Right forelimb (tissue), 1 donor: ENCODE measurements at regions not wholly inside any gene's neighbourhood (a gene's known extent, or its start where the extent isn't known, plus 50 kb on each side); places are given as distances from the start of the nearest gene placed in this dataset.
A peak's percentile ranks its signal among the peaks of the same experiment; 100 is the strongest.

Experiments used
- DNase-seq: peaks from one replicate; pipeline ENCODE4 v3.0.0-alpha.2; 2018

DNA sequence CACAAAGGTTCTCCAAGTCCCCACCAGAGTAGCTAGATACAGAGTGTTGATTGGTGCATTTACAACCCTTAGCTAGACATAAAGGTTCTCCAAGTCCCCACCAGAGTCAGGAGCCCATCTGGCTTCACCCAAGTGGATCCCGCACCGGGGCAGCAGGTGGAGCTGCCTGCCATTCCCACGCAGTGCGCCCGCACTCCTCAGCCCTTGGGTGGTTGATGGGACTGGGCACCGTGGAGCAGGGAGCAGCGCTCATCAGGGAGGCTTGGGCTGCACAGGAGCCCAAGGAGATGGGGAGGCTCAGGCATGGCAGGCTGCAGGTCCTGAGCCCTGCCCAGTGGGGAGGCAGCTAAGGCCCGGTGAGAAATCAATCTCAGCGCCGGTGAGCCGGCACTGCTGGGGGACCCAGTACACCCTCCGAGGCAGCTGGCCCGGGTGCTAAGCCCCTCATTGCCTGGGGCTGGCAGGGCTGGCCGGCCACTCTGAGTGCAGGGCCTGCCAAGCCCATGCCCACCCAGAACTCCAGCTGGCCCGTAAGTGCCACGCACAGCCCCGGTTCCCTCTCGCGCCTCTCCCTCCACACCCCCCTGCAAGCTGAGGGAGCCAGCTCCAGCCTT, 404.1 kb downstream of the METTL15 start:
- DNase-seq, result no peak

DNA sequence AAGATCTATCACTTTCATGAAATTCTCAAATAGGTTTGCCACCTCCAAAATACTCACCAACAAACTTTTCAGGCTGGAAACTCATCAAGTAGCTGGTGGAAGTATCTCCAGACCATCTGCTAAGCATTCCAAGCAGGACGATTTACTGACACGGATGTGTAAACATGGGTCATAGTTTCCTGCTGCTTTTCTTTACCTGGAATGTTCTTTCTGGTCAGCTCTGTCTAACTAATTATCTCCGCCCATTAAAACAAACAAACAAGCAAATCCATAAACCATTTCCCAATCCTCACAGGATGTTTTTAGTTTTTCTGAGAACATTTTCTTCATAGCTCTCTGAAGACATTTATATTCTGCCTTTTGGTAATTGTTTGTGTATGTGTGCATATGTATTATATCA, 397.0 kb downstream of the METTL15 start:
- DNase-seq, result no peak

DNA sequence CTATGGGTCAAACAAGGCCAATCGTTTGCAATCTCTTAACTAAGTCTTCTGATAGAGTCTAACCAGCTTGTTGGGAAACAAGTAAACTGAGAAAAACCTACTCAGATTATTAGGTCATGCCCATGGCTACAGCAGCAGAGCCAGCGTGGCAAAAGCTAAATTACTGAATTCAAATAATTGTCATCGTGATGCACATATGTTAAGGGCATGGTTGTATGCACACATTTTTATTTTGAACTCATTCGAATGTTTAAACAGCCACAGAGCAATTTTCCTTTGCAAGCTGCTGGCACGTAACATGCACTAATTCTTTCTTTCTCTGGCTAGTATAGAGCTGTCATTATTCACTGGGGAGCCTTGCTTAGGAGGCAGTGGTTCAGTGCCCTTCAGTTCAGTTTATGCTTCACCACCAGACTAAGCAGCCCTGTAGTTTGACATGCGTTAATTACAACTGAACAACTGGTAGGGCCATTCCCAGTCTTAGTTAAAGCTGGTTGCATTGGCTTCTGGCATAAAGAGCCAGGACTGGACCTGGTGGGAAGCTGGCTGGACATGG, 396.4 kb downstream of the METTL15 start:
- no peak for DNase-seq

DNA sequence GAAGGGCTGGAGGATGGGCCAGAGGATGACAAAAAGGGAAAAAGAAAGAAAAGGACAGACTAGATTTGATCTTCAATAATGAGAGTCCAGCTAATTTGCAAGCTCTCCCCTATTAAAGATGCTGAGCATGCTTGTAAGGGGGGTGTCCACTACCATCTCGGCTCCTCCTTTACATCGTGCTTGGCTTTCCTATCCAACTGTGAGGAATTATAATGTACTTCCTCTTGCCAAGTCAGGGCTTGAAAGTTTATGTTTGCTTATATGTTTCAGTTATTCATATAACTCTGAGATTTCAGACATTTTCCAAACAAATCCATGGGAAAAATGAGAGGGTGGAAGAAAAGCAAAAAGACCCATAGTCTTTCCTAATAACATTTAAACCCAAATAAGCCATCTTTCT, 387.1 kb downstream of the METTL15 start:
- DNase-seq, result no peak

DNA sequence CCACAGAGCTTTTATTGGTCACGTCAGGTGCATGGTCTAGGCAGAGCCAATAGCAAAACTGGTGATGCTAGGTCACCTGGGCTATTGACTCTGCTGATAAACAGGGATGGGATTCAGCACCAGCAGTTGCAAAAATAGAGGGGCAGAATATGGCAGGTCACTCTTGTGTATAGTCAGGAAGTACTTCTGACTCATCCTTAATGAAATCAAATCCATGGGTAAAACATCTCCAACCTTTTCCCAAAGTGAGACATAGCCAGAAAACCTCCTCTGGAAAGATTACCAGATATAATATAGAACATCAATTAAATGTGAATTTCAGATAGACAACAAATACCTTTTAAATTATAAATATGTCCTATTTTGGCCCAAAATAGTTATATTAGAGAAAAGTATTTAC, 383.2 kb downstream of the METTL15 start:
- DNase-seq, result no peak

DNA sequence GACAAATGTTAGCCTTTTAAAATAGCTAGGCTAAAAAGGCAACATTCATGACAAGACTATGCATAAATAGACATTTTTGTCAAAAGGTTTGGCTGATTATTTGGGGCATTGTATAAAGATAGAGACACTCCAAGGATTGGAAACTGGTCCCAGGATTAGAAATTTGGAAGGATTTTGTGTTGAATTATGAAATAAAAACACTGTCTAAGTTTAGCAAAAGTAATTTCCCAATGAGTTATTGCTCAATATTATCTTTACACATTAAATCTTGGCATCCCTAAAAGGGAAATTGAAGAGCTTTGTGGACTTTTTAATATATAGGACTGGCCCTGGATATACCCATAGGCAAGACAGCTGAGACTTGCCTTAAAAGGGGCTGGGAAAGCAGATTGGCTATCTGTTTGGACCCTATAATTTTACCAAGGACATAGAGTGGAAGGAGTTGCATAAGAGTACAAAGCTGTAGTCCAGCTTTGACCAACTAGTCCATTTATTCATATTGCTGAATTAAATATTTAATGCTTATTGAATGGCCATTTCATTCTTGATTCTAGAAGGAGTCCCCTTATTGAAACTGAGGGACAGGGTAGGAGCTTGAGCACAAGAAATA, 382.7 kb downstream of the METTL15 start:
- DNase-seq, result no peak

DNA sequence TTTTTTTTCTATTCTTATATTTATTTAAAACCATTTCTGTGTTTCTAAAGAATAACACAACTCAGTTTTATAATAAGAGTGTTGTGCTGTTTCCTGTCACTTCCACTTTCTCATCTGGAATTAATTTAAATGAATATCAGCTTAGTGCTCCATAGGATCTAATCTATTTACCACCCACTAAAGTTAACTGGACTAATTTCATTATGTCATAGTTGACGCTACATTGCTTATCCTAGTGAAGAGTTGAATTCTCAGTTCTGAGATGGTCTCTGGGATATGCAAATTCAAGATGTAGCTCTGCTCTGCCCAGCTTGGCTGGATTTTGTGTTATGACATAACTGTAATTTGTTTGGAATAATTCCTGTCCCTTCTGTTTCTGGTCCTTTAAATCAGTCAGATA, 380.1 kb downstream of the METTL15 start:
- no peak for DNase-seq

DNA sequence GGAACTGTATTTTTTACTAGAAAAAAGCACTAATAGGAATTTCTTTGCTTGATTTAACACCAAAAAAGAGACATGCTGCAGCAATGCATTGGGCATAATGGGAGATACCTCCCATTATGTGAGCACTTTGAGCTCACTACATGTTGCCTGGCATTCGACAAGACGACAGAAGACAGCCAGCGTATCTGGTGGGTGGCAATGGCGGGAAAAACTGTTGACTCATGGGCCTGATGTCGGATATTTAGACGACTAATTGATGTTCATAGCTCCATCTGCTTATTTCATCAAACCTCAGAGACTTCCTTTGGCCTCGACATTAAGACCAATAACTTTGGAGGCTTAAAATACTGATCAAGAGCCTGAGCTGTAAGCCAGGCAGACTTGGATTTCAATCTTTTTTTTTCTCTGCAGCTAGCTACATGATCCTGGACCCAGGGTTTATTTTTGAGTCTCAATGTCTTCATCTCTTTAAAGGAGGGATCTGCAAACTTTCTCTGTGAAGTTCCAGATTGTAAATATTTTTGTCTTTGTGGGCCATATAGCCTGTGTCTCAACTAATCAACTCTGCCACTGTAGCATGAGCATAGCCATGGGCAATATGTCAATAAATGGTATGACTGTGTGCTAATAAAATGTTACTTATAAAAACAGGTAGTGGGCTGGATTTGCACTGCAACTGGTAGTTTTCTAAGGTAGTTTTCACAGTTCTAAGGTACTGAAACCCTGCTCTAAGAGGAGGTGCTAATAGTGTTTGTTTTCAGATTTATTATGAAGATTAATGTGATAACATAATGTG, 375.1 kb downstream of the METTL15 start:
- no peak for DNase-seq

DNA sequence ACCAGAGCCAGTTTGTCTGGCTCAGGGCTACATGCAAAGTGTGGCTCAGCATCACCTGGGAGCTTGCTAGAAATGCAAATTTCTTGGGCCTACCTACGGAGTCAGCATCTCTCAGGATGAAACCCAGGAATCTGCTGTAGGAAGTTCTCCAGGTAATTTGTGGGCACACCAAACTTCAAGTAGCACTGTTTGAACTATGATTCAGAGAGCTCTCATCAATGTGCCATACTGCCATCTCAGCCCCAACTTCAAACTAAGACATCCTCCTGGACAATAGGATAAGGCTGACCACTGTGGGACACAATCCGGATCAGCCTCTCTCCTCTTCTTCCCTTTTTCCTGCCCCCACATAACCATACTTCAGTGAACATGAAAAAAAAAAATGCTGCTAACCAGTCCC, 374.5 kb downstream of the METTL15 start:
- no peak for DNase-seq

DNA sequence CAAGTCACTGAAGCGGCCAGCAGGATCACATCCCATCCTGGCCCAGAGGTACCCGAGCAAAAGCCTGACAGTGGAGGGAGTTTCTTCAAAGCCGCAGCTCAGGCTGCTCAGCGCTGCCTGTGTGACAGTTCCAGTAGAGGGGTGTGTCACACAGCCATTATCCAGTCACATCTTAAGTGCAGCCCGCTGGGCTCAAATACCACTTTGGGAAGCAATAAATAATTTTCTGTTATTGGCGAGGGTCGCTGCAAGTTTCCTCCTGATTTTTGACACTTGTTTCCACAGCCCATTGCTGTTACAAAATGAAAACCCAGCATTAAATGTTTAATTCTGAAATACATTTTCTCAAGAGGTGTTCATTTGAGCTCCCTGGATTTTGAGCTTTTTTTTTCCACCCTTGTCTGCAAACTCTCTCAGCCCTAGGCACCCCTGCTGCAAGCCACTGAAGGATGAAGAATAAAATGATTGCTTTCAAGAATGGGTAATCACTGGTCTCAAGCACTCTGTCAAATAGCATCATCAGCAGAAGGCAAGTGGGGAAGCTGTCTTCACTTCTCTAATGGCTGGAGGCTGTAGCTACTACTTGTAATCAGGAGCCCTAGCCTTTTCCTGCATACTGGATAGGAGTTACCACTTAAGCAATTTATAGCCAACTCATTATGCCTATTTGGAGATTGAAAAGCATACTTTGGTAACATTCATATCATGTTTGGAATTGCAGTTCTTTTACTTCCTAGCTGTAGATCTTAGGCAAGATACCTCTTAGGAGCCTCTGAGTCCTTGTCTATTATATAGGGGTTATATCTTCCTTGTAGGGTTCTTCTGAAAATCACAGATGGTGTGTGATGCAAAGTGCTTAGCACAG, 373.7 kb downstream of the METTL15 start:
- DNase-seq, result no peak

DNA sequence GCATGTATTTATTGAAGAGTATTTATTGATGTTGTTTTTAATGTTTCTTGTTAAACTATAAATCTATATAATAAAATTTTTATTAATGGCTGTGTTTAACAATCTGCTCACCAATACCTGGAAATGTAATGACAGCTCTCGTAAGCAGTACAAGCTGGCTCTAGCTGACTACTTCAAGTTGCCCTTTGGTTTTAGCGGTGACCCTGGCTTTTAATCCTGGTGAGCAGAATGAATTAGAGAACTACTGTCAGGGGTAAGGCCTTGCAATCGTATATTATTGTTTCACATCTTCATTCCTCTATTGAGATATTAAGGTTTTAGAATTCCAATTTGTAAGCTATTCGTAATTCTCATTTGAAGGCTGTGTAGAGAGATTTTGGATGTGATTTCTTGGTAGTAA, 372.2 kb downstream of the METTL15 start:
- no peak for DNase-seq

DNA sequence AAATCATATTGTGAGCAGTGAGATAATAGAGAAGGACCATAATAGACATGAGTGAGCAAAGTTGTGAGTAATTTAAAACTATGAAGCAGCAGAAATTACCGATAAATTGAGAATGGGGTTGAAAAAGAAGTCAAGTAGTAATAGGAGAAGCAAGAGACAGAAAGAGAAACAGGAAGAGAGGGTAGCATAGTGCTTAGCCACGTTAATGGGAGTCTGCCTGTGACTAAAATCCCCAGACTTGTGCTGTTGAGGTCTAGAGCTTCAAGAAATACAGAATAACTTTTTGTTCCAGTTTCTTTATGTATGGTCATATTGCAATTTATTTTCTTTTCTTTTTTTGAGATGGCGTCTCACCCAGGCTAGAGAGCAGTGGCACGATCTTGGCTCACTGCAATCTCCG, 368.7 kb downstream of the METTL15 start:
- no peak for DNase-seq

DNA sequence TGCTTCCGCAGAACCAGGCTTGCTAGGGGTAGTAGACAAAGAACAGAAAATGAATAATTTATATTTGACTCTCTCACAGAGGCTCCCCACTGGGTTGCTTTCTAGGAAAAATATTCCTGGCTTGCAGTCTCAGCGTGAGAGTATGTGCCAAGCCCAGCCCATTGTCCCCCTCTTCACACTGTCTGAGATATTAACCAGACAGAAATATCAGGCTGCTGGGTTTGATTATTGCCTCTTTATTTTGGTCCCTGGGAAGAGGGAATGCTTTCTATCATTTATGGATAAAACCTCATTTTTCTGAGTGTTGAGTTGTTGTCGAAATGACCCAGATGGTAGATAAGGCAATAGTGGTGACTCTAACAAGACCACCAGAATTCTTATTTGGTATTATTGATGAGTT, 367.9 kb downstream of the METTL15 start:
- DNase-seq, result peak; percentile 64

DNA sequence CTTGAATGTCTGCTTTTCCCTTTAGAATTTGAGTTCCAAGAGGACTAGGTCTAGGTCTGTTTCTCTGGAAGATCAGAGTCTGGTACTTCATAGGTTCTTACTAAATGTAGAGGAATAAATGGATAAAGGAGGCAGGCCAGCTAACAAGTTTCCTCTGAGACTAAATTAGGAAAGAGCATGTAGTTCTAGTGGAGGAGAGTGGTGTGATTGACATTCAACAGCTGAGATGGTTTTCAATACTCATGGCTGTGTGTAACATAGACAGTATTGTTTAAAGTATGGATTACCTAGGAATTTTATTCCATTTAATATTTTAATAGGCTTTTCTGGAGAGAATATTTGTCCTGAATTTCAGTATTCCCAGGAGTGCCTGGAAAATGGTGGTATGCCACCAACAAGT, 364.7 kb downstream of the METTL15 start:
- no peak for DNase-seq

DNA sequence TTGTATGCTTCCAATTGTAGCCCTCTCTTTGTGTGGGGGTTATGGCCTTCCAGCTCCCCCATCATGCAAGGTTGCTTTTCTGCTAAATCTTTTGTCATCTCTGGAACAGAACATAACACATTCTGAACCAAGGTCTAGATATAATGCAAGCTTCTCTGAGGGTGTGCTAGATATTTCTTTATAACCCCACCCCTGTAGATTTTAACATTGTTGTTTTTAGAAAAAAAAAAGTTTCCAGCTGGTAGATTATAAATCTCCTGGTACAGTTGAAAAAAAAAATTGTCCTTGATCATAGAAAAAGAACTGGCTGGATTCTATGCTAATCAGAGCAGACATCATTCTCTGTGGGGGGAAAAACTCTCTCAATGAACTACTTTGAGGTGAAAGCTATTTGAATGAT, 363.3 kb downstream of the METTL15 start:
- DNase-seq, result no peak

DNA sequence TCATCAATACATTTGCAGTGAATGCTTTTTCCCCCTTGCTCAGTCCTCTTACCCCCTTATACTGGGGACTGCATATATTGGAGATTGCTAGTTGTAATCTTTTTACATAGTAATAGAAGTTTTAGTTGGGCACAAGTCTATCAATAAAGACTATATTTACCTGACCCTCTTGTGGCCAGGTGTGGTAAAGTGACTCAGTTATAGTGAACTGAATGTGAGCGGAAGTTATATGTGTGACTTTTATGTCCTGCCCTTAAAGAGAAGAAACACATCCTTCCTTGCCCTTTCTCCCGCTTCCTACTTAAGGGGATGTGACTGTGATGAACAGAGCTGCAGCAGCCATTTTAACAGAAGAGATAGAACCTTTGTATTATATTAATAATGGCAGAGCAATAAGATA, 362.0 kb downstream of the METTL15 start:
- DNase-seq, result no peak

DNA sequence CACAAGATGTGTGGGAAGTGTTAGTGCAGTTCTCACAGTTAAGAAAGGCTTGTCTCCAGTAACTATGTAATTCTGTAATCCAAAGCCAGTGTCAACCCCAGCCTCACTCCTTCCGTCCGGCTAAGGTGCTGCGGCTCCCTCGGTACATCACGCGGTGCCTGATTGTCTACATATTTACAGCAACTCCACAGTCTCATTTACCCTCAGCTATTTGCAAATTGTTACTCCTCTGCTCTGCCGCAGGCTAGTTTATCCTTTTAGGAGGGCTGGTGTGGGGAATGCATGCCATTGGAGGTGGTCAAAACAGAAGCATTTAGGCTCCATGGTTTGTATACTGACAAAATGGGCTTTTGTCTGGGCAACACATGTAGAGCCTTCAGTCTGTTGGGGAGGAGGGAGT, 358.3 kb downstream of the METTL15 start:
- no peak for DNase-seq

DNA sequence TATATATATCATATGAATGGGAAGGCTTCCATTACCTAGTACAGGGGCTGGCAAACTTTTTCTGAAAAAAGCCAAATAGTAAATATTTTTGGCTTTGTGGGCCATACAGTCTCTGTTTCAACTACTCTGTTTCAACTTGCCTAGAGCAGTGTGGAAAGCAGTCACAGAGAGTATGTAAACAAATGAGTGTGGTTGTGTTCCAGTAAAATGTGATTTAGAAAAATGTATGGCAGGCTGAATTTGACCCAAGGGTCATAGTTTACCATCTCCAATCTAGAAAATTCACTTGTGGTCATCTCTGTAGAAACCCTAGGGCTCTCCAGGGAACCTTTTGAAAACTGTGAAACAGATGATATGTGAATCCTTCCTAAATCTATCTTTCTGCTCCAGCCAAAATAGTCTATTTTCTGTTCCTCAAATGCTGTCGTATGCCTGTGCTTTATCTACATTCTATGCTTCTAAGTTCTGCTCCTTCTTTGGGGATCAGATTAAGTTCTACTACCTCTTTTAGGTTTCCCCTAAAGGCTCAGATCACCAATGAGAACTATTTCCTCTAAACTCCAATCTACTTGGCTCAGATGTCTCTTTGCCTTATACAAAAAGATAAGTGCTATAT, 356.2 kb downstream of the METTL15 start:
- DNase-seq, result no peak

DNA sequence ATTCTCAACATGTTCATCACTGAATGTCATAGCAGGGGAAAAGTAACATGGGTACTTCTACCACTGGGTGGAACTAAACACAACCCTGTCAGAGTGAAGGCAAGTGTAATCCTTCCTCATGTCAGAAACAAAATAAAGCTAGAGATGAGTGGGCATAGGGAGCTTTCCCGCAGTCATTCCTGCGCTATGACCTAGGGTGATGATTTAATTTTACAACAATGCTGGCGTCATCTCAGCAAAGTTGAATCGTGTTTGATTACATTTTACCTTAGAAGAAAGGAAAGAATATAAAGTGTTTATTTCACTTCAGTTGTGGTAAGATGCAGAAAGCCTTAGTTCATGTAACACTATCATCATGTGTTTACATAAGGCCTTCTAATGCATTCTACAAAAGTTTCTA, 355.6 kb downstream of the METTL15 start:
- no peak for DNase-seq

DNA sequence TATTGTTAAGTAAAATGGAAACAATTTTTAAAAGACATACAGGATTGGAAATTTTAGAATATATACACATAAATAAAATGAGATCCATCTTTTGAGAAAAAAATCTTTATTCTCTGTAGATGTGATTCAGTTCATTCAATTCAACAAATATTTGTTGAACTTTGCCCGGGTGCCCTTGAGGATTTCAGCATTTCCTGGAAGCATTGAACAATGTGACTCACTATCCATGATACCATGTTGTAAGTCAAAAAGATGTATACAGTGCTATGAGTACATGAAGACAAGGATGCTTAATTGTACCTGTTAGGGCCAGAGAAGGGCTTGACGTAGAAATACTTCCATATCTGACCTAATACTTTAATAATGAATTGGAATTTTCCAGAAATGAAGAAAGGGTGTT, 353.7 kb downstream of the METTL15 start:
- no peak for DNase-seq

DNA sequence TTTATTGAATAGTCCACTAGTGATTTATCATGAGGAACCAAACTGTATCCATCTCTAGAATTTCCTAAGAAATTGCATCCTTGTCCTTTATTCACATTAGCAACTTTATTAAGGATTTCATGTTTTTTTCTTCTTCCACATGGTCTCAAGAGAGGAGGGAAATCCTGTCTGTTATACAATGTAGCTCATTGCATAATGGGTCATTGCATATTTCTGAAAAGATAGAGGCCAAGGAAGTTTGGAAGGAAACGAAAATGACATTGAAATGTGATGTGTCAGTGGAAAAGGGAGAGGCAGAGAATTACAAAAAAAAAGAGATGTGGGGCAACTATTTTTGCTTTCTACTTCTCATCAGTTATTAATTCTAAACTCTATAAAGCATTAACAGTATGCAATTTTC, 353.1 kb downstream of the METTL15 start:
- DNase-seq, result no peak

DNA sequence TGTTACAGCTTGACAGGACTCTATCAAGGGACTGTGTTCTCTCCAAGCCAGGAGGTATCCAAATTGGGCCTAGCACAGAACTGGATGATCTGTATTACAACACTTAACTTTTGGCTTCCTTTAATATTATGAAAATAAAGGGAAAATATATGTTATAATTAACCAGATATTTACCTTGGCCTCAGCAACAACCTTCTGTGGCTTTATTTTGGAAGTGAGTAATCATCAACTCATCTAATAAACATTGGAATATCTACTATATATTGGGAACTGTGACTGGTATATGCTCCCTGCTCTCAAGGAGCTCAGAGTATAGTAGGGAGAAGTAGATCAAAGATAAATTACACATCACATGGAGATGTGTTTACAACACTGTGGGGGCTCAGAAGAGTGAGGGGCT, 352.2 kb downstream of the METTL15 start:
- DNase-seq, result no peak

DNA sequence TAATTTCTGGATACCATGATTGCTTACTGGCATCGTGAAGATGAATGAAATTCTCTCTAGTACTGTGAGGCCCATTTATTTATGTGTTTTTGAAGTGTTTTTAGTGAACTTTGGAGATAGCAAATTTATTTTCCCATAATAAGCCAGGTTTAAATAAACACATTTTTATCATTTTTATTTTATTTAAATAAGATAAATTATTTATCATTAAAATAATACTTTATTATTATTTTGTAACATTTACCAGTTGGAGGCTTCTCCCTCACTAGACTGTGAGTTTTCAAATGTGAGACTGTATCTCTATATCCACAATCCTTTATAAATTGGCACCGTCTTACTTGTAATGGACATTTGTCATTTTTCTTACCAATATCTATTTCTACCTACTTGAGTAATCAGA, 351.7 kb downstream of the METTL15 start:
- DNase-seq, result no peak
